ENCODE measurements at regions not wholly inside any gene's neighbourhood (a gene's known extent, or its start where the extent isn't known, plus 50 kb on each side); places are given as distances from the start of the nearest gene placed in this dataset.

- Histone ChIP-seq H3K9ac (ENCODE audit: control insufficient read depth, insufficient read depth, low read length) (no peak overlapping the region), H3K27me3 (replicated peaks in 1 of 2; ENCODE audit: control insufficient read depth in 2 of 2, insufficient read depth in 2 of 2, low read length in 1 of 2) (no peaks in the 10 kb centered on the region), H3K4me1 (ENCODE audit: control insufficient read depth, insufficient read depth, low read length) (no peaks in the 10 kb centered on the region), H3K9me3 (replicated peaks; ENCODE audit: control insufficient read depth, insufficient read depth, low read length) (no peaks in the 10 kb centered on the region; the same call in 2 of the 3 replicates), H3K4me2 (ENCODE audit: control insufficient read depth, insufficient read depth) (no peak overlapping the region), H4K20me1 (ENCODE audit: control insufficient read depth, insufficient read depth) (no peaks in the 10 kb centered on the region), H3K36me3 (ENCODE audit: control insufficient read depth in 2 of 2, insufficient read depth in 2 of 2, low read length in 1 of 2) (no peaks in the 10 kb centered on the region), H3K27ac (ENCODE audit: control insufficient read depth, insufficient read depth) (no peak overlapping the region), H2AFZ (ENCODE audit: control insufficient read depth, low read depth, low read length) (no peak overlapping the region), H3K4me3 (no peak overlapping the region), H3K79me2 (ENCODE audit: control insufficient read depth, insufficient read depth, low read length) (no peaks in the 10 kb centered on the region)
- FAIRE-seq (no peak), DNase-seq (ENCODE audit: low read depth, low spot score) (no peak), ATAC-seq (no peak)
- intact Hi-C loops (cut with micrococcal nuclease; ENCODE audit: unreplicated experiment) = no loop called here
- ChIA-PET RAD21 (ENCODE audit: unreplicated experiment) (no interaction called here), CTCF (no interaction called here), SMC1A (ENCODE audit: uncharacterized antibody, unreplicated experiment) (no interaction called here), POLR2A (no interaction called here)
- in situ Hi-C loops (cut with MboI) = no loop called here
- BruUV-seq (replicated peaks) = no TSS peak
- WGBS (ENCODE audit: insufficient coverage, insufficient replicate concordance, low lambda C conversion rate, missing lambda C conversion rate) = 83% methylated on average over 22 of the region's 22 CpGs
- TF ChIP-seq PAX8 (IDR thresholded peaks at IDR 0.05) (no peak), BACH1 (IDR thresholded peaks at IDR 0.05; ENCODE audit: borderline replicate concordance) (no peak), CBFB (IDR thresholded peaks at IDR 0.05; ENCODE audit: low read depth) (no peak)
These were observed 114.2 kb downstream of the RTP5 start for GRCh38 chr2:241983571-241984270.

GRCh38 chr2:241984271-241984655 lies 114.7 kb downstream of the RTP5 start:
- H2AFZ ChIP-seq (ENCODE audit: control insufficient read depth, low read depth, low read length) = no peak overlapping the region
- in situ Hi-C loops (cut with MboI) = no loop called here
- BruUV-seq (replicated peaks) = no TSS peak
- H3K9ac ChIP-seq (ENCODE audit: control insufficient read depth, insufficient read depth, low read length) = no peak overlapping the region
- H3K27ac ChIP-seq (ENCODE audit: control insufficient read depth, insufficient read depth) = no peak overlapping the region
- DNase-seq (ENCODE audit: low read depth, low spot score) (no peak), ATAC-seq (no peak), FAIRE-seq (peak; percentile 52)
- no peaks in the 10 kb centered on the region for H3K27me3 ChIP-seq (replicated peaks in 1 of 2; ENCODE audit: control insufficient read depth in 2 of 2, insufficient read depth in 2 of 2, low read length in 1 of 2)
- 91% methylated on average over 12 of the region's 12 CpGs for whole genome bisulfite sequencing (ENCODE audit: insufficient coverage, insufficient replicate concordance, low lambda C conversion rate, missing lambda C conversion rate)
- no peaks in the 10 kb centered on the region for H3K79me2 ChIP-seq (ENCODE audit: control insufficient read depth, insufficient read depth, low read length)
- H3K4me3 ChIP-seq = no peak overlapping the region
- H3K4me1 ChIP-seq (ENCODE audit: control insufficient read depth, insufficient read depth, low read length) = no peaks in the 10 kb centered on the region
- H3K4me2 ChIP-seq (ENCODE audit: control insufficient read depth, insufficient read depth) = no peak overlapping the region
- H4K20me1 ChIP-seq (ENCODE audit: control insufficient read depth, insufficient read depth) = no peaks in the 10 kb centered on the region
- intact Hi-C loops (cut with micrococcal nuclease; ENCODE audit: unreplicated experiment) = no loop called here
- SMC1A ChIA-PET (ENCODE audit: uncharacterized antibody, unreplicated experiment) = no interaction called here
- RAD21 ChIA-PET (ENCODE audit: unreplicated experiment) = no interaction called here
- H3K9me3 ChIP-seq (replicated peaks; ENCODE audit: control insufficient read depth, insufficient read depth, low read length) = no peaks in the 10 kb centered on the region; the same call in 2 of the 3 replicates
- H3K36me3 ChIP-seq (ENCODE audit: control insufficient read depth in 2 of 2, insufficient read depth in 2 of 2, low read length in 1 of 2) = no peaks in the 10 kb centered on the region
- POLR2A ChIA-PET = no interaction called here
- CTCF ChIA-PET = no interaction called here
- TF ChIP-seq YY1 (IDR thresholded peaks at IDR 0.05; ENCODE audit: low read depth, low read length) = no peak
- no peak for TF ChIP-seq PAX5 (IDR thresholded peaks at IDR 0.05; ENCODE audit: borderline replicate concordance, low read depth, low read length)
- TF ChIP-seq SRF (IDR thresholded peaks at IDR 0.05; ENCODE audit: low read depth in 2 of 2, low read length in 2 of 2) = no peak
- TF ChIP-seq PAX8 (IDR thresholded peaks at IDR 0.05) = no peak
- no peak for TF ChIP-seq HCFC1 (IDR thresholded peaks at IDR 0.05; ENCODE audit: low read length)
- TF ChIP-seq BACH1 (IDR thresholded peaks at IDR 0.05; ENCODE audit: borderline replicate concordance) = no peak
- no peak for TF ChIP-seq ZNF687 (IDR thresholded peaks at IDR 0.05)
- no peak for TF ChIP-seq PBX3 (IDR thresholded peaks at IDR 0.05; ENCODE audit: insufficient replicate concordance, low read depth, low read length)
- no peak for TF ChIP-seq RAD21 (IDR thresholded peaks at IDR 0.05; ENCODE audit: insufficient read depth, low read depth, low read length)
- TF ChIP-seq MEF2B (IDR thresholded peaks at IDR 0.05; ENCODE audit: partially characterized antibody, poor library complexity, severe bottlenecking) = no peak
